Neural cell (in vitro differentiated cells): ENCODE measurements at regions not wholly inside any gene's neighbourhood (a gene's known extent, or its start where the extent isn't known, plus 50 kb on each side); places are given as distances from the start of the nearest gene placed in this dataset.

Source experiments
- H2AFZ ChIP-seq: fragments of 200-600, 300-800 bp; sonication (generic), shearing (Covaris generic); 2 replicates; pipeline ENCODE4 v1.6.0; 2014; ENCODE audit warnings: low read depth, mild to moderate bottlenecking, antibody characterized with exemption, low read length, moderate library complexity
- H3F3A ChIP-seq: fragments of 200-600 bp; shearing (Covaris generic); 2 replicates; pipeline ENCODE4 v1.6.1; 2016; ENCODE audit warnings: mild to moderate bottlenecking, moderate library complexity, mixed read lengths, antibody characterized with exemption, low read length; ENCODE audit not compliant: insufficient read depth, poor library complexity, severe bottlenecking
- H3K27ac ChIP-seq: fragments of 200-600, 300-800 bp; sonication (generic), shearing (Covaris generic); 2 replicates; pipeline ENCODE4 v1.5.1; 2014; ENCODE audit warnings: mild to moderate bottlenecking, low read length, moderate library complexity
- H3K27me3 ChIP-seq: fragments of 300-800, 200-600 bp; sonication (generic), shearing (Covaris generic); 2 replicates; pipeline ENCODE4 v1.6.0; 2014; ENCODE audit warnings: mild to moderate bottlenecking, low read depth, low read length, moderate library complexity; ENCODE audit not compliant: insufficient read depth
- H3K36me3 ChIP-seq: fragments of 300-800, 200-600 bp; sonication (generic), shearing (Covaris generic); 2 replicates; pipeline ENCODE4 v1.5.1; 2014; ENCODE audit warnings: mild to moderate bottlenecking, antibody characterized with exemption, low read length, moderate library complexity; ENCODE audit not compliant: insufficient read depth
- H3K4me2 ChIP-seq: fragments of 300-800, 200-600 bp; sonication (generic), shearing (Covaris generic); 2 replicates; pipeline ENCODE4 v1.6.0; 2014; ENCODE audit warnings: mild to moderate bottlenecking, low read length
- H3K4me3 ChIP-seq: fragments of 300-800, 200-600 bp; sonication (generic), shearing (Covaris generic); 2 replicates; pipeline ENCODE4 v1.5.1; 2014; ENCODE audit warnings: mild to moderate bottlenecking, low read length, moderate library complexity
- H3K79me2 ChIP-seq: fragments of 200-600 bp; shearing (Covaris generic); replicated peaks from 2 replicates; pipeline ENCODE4 v1.6.0; 2014; ENCODE audit warnings: mild to moderate bottlenecking, low read length, moderate library complexity; ENCODE audit not compliant: insufficient read depth
- H3K9ac ChIP-seq: fragments of 300-800, 200-600 bp; sonication (generic), shearing (Covaris generic); 2 replicates; pipeline ENCODE4 v1.6.1; 2016; ENCODE audit warnings: mild to moderate bottlenecking, low read length, mixed read lengths
- H3K9me2 ChIP-seq: fragments of 200-600 bp; shearing (Covaris generic); 2 replicates; pipeline ENCODE4 v1.6.1; 2016; ENCODE audit warnings: mild to moderate bottlenecking, low read length, mixed read lengths; ENCODE audit not compliant: insufficient read depth
- H3K9me3 ChIP-seq: fragments of 200-600, 300-800 bp; sonication (generic), shearing (Covaris generic); 2 replicates; pipeline ENCODE4 v1.6.1; 2016; ENCODE audit warnings: mild to moderate bottlenecking, mixed run types, low read length, moderate library complexity, mixed read lengths
- H4K20me1 ChIP-seq: fragments of 200-600 bp; shearing (Covaris generic); 2 replicates; pipeline ENCODE4 v1.6.1; 2016; ENCODE audit warnings: mild to moderate bottlenecking, mixed run types; ENCODE audit not compliant: insufficient read depth
- CTCF ChIP-seq: fragments of 450-650 bp; IDR thresholded peaks from 2 replicates; pipeline ENCODE4 v1.5.1; 2014; ENCODE audit warnings: antibody characterized with exemption, mild to moderate bottlenecking, moderate library complexity; ENCODE audit not compliant: poor library complexity, severe bottlenecking
- EP300 ChIP-seq: fragments of 450-650 bp; conservative IDR thresholded peaks from 2 replicates; pipeline ENCODE4 v1.6.1; 2014; ENCODE audit warnings: antibody characterized with exemption, mild to moderate bottlenecking, moderate library complexity; ENCODE audit not compliant: poor library complexity, severe bottlenecking
- EZH2 ChIP-seq: fragments of 200-600, 300-800 bp; shearing (Covaris generic), sonication (generic); IDR thresholded peaks from 2 replicates; pipeline ENCODE4 v1.6.1; 2014; ENCODE audit warnings: antibody characterized with exemption, low read length, borderline replicate concordance, mild to moderate bottlenecking; ENCODE audit not compliant: insufficient read depth, poor library complexity, severe bottlenecking
- MXI1 ChIP-seq: fragments of 450-650 bp; conservative IDR thresholded peaks from 2 replicates; pipeline ENCODE4 v1.6.1; 2014; ENCODE audit warnings: antibody characterized with exemption, mild to moderate bottlenecking; ENCODE audit not compliant: poor library complexity, severe bottlenecking
- POLR2AphosphoS5 ChIP-seq: IDR thresholded peaks from 2 replicates; pipeline ENCODE4 v1.6.1; 2012
- RAD21 ChIP-seq: fragments of 450-650 bp; conservative IDR thresholded peaks from 2 replicates; pipeline ENCODE4 v1.6.1; 2014; ENCODE audit warnings: antibody characterized with exemption, mild to moderate bottlenecking, moderate library complexity
- REST ChIP-seq: IDR thresholded peaks from 2 replicates; pipeline ENCODE4 v1.6.1; 2012; ENCODE audit warnings: borderline replicate concordance
- SMC3 ChIP-seq: fragments of 450-650 bp; conservative IDR thresholded peaks from 2 replicates; pipeline ENCODE4 v1.6.1; 2014; ENCODE audit warnings: antibody characterized with exemption, mild to moderate bottlenecking, moderate library complexity; ENCODE audit not compliant: poor library complexity
- TAF1 ChIP-seq: IDR thresholded peaks from 2 replicates; pipeline ENCODE4 v1.6.1; 2012; ENCODE audit warnings: low read depth

GRCh38 chr11:104467404-104467803 lies 303.5 kb upstream of the PDGFD start:
- Histone ChIP-seq H3K27me3 (no peaks in the 10 kb centered on the region), H3K27ac (no peak overlapping the region), H2AFZ (no peak overlapping the region), H3K9ac (no peak overlapping the region), H3K79me2 (no peaks in the 10 kb centered on the region), H3K9me2 (no peaks in the 10 kb centered on the region), H3K9me3 (no peaks in the 10 kb centered on the region), H3K4me2 (no peak overlapping the region), H3K36me3 (no peaks in the 10 kb centered on the region), H4K20me1 (no peaks in the 10 kb centered on the region), H3F3A (no peaks in the 10 kb centered on the region), H3K4me3 (no peak overlapping the region)
- no peak for TF ChIP-seq MXI1
- TF ChIP-seq REST, result no peak
- no peak for TF ChIP-seq EZH2
- no peak for TF ChIP-seq TAF1
- TF ChIP-seq SMC3, result no peak
- TF ChIP-seq EP300, result no peak
- TF ChIP-seq RAD21, result no peak
- no peak for TF ChIP-seq POLR2AphosphoS5
- no peak for TF ChIP-seq CTCF

GRCh38 chr11:104465321-104465720 lies 301.4 kb upstream of the PDGFD start:
- no peaks in the 10 kb centered on the region for H3K9me3 ChIP-seq
- H4K20me1 ChIP-seq, result no peaks in the 10 kb centered on the region
- H3F3A ChIP-seq, result no peaks in the 10 kb centered on the region
- no peak overlapping the region for H3K4me3 ChIP-seq
- no peak overlapping the region for H3K9ac ChIP-seq
- no peak overlapping the region for H3K27ac ChIP-seq
- no peaks in the 10 kb centered on the region for H3K36me3 ChIP-seq
- TF ChIP-seq EP300 (no peak), REST (no peak), SMC3 (no peak), MXI1 (no peak), TAF1 (no peak), POLR2AphosphoS5 (no peak), CTCF (no peak), EZH2 (no peak), RAD21 (no peak)
- H3K27me3 ChIP-seq, result no peaks in the 10 kb centered on the region
- no peaks in the 10 kb centered on the region for H3K9me2 ChIP-seq
- no peaks in the 10 kb centered on the region for H3K79me2 ChIP-seq
- no peak overlapping the region for H2AFZ ChIP-seq
- no peak overlapping the region for H3K4me2 ChIP-seq
